Mucosa of stomach (tissue), 1 donor: ENCODE measurements at regions not wholly inside any gene's neighbourhood (a gene's known extent, or its start where the extent isn't known, plus 50 kb on each side); places are given as distances from the start of the nearest gene placed in this dataset.

Experiments used
- H3K27me3 ChIP-seq: one replicate; pipeline ENCODE4 v1.7.0; 2013; ENCODE audit warnings: mild to moderate bottlenecking, low read length; ENCODE audit not compliant: control insufficient read depth, insufficient read depth
- H3K36me3 ChIP-seq: one replicate; pipeline ENCODE4 v1.7.0; 2013; ENCODE audit warnings: low read length; ENCODE audit not compliant: control insufficient read depth, insufficient read depth
- H3K4me1 ChIP-seq: one replicate; pipeline ENCODE4 v1.7.0; 2013; ENCODE audit warnings: mild to moderate bottlenecking, low read length; ENCODE audit not compliant: control insufficient read depth, insufficient read depth
- H3K4me3 ChIP-seq: one replicate; pipeline ENCODE4 v1.7.0; 2013; ENCODE audit warnings: low read length
- H3K9ac ChIP-seq: one replicate; pipeline ENCODE4 v1.7.0; 2013; ENCODE audit warnings: mild to moderate bottlenecking, low read length, moderate library complexity
- H3K9me3 ChIP-seq: one replicate; pipeline ENCODE4 v1.7.0; 2013; ENCODE audit warnings: mild to moderate bottlenecking, low read length, moderate library complexity; ENCODE audit not compliant: control insufficient read depth
- donor health status: Pancreatic carcinoma.

DNA sequence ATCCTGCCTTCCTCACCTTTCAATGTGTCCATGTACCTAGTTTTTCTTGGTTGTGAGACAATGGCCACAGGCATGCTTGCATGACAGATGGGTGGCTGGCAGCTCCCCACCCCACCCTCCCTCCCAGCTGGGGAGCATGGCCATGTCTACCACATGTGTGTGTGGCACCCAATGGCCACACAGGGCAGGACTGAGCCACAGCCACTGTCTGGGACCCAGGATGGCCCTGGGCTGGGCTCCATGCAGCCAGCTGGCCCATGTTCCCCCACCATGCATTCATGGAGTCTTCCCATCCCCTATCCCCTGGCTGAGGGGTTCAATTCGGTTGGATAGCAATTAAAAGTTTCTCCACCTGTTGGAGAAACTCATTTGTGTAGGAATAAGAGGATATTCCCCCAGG, 566.0 kb upstream of the USP15 start:
- Histone ChIP-seq H3K4me3 (no peak overlapping the region), H3K9ac (no peak overlapping the region), H3K36me3 (no peaks in the 10 kb centered on the region), H3K4me1 (no peaks in the 10 kb centered on the region), H3K9me3 (no peaks in the 10 kb centered on the region), H3K27me3 (no peaks in the 10 kb centered on the region)

DNA sequence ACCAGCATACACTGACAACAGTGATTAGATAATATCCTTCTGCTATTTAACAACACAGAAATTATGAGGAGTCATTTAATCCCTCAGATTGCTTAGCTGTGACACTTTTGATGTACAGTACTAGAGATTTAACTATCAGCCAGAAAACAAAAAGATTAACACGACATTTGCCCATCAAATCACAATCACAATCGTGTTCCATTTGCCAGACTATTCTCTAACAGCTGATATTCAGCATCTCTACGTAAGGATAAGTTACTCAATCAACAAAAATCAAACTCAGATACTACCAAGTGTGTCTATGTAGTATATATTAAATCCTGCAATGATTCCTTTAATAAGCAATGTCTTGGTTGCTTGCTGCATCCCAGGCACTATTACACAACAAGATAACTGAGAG, 558.7 kb upstream of the USP15 start:
- no peaks in the 10 kb centered on the region for H3K9me3 ChIP-seq

DNA sequence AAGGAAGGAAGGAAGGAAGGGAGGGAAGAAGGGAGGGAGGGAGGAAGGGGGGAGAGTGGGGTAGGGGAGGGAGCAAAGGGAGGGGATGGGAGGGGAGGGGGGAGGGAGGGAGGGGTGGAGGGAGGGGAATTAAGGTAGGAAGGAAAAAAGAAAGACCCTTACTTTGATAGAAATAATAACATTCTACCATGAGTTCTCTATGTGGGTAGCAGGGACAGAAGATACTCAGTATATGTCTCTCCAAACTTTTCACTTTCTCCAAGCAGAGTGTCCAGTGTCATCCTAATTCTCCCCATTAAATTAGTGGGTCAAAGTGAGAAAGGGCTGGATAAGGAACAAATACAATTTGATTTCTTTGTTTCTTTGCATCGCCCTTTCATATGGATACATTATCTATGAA, 553.4 kb upstream of the USP15 start:
- Histone ChIP-seq H3K4me3 (no peak overlapping the region), H3K36me3 (no peaks in the 10 kb centered on the region), H3K4me1 (no peaks in the 10 kb centered on the region), H3K9ac (no peak overlapping the region), H3K27me3 (no peaks in the 10 kb centered on the region), H3K9me3 (no peaks in the 10 kb centered on the region)

More for the DNA sequence above, 558.7 kb upstream of the USP15 start:
- no peaks in the 10 kb centered on the region for H3K27me3 ChIP-seq
- no peaks in the 10 kb centered on the region for H3K4me1 ChIP-seq
- H3K9ac ChIP-seq: no peak overlapping the region
- no peaks in the 10 kb centered on the region for H3K36me3 ChIP-seq
- no peak overlapping the region for H3K4me3 ChIP-seq

DNA sequence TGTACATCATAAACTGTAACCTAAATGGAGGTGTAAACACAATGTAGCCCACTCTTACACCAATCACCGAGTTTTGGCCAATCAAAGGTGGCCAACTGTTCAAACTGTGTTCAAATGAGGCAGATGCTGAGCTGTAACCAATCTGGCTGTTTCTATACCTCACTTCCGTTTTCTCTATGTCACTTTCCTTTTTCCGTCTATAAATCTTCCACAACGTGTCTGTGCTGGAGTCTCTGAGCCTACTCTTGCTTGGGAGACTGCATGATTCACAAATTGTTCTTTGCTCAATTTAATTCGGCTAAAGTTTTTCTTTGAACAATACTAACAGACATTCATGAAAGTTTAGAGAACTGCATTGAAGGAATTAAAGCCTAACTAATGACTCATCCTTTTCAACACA, 547.1 kb upstream of the USP15 start:
- Histone ChIP-seq H3K4me1 (no peaks in the 10 kb centered on the region), H3K27me3 (no peaks in the 10 kb centered on the region), H3K9ac (no peak overlapping the region), H3K9me3 (no peaks in the 10 kb centered on the region), H3K4me3 (no peak overlapping the region), H3K36me3 (no peaks in the 10 kb centered on the region)

DNA sequence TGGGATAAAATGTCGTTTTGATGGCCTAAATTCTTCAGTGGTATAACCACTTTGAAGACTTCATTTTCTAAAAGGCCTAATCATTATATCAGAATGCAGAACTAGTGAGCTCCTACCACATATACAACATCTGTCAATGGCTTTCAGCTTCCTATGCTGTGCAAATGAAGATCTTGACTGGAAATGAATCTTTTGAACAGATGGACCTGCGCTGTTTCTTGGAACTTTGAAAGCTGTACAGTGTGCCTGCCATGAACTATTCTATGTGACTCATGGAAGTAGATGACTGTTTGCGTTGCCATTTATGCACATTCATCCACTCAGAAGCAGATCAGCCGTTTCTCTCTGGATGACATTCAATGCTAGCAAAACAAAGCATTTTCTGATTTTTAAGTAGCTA, 542.2 kb upstream of the USP15 start:
- no peaks in the 10 kb centered on the region for H3K36me3 ChIP-seq
- no peaks in the 10 kb centered on the region for H3K4me1 ChIP-seq
- no peaks in the 10 kb centered on the region for H3K9me3 ChIP-seq
- H3K4me3 ChIP-seq: no peak overlapping the region
- no peak overlapping the region for H3K9ac ChIP-seq
- no peaks in the 10 kb centered on the region for H3K27me3 ChIP-seq

DNA sequence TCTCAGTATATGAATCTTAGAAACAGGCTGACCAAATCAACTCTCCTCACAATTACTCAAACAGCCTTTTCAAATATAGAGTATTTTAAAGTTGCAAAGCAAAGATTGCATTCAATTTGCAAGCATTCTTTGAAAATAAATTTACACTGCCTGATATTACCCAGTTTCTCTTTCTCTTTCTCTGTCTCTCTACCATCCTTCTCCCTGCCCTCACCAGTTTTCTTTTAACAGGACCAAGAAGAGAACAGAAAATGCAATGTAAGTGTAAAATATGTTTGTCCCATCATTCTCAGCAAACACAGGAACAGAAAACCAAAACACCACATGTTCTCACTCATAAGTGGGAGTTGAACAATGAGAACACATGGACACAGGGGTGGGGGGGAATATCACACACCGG, 520.3 kb upstream of the USP15 start:
- Histone ChIP-seq H3K4me1 (no peaks in the 10 kb centered on the region), H3K4me3 (no peak overlapping the region), H3K36me3 (no peaks in the 10 kb centered on the region), H3K9me3 (no peaks in the 10 kb centered on the region), H3K27me3 (no peaks in the 10 kb centered on the region), H3K9ac (no peak overlapping the region)

DNA sequence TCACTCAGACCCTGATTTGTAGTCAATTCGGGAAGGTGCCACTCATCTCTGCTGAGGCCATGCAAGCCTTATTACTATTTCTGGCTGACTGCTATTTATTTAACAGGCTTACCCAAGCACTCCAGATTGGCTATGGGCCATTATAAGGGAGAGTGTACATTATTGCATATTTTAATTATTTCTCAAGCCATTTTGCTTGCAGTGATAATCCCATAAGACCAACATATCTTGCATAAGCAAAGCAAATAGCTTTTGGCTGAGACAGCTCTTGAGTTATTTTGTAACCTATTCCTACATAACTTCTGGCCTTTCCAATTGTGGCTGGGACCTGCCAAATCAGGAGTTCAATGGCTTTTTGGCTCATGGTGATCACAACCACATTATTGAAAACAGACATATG, 509.6 kb upstream of the USP15 start:
- no peaks in the 10 kb centered on the region for H3K27me3 ChIP-seq
- H3K36me3 ChIP-seq: no peaks in the 10 kb centered on the region
- no peak overlapping the region for H3K4me3 ChIP-seq
- H3K9ac ChIP-seq: no peak overlapping the region
- no peaks in the 10 kb centered on the region for H3K9me3 ChIP-seq
- no peaks in the 10 kb centered on the region for H3K4me1 ChIP-seq

DNA sequence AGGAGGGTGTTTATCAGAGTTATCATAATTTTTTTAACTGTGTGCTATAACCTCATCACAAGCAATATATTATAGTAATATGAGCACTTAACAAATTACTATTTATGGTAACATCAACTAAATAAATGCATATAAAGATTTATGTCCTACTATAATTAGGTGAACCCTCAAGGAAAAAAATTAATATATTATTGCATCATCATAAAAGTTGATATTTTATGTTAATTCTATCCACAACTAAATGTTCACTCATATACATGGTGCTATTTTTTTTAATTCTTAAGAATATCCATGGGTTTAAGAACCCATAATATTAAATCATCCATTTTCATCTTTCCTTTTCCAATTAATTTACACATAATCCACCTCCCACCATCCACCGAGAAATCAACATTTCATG, 506.0 kb upstream of the USP15 start:
- Histone ChIP-seq H3K4me1 (no peaks in the 10 kb centered on the region), H3K36me3 (no peaks in the 10 kb centered on the region), H3K9ac (no peak overlapping the region), H3K4me3 (no peak overlapping the region), H3K27me3 (no peaks in the 10 kb centered on the region), H3K9me3 (no peaks in the 10 kb centered on the region)

DNA sequence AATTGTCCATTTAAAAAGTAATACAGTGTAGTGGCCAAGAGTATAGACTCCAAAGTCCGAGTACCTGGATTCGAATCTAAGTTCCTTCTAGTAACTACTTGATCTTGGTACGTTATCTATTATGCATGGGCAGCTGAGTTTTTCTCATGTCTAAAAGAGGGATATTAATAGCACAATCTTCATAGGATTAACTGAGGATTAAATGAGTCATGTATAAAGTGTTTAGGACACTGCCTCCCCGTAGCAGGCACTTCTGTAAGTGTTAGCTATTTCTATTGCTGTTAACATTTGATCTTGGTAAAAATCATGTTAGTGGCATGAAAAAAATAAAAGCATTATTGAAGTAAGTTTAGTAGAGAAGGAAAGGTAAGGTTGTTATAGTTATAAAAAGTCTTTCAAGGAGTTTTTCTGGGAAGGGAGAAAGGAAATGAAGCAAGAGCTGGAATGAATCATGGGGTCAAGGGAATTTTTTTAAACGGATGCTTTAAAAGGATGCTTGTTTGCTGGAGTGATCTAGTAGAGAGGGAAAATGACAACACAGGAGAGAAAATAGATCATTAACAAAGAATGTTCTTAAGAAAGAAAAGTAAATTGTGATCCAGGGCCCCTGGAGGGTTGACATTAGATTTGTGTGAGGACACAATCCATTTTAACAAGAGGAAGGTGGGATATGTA, 502.2 kb upstream of the USP15 start:
- Histone ChIP-seq H3K36me3 (no peaks in the 10 kb centered on the region), H3K9me3 (no peaks in the 10 kb centered on the region), H3K4me1 (no peaks in the 10 kb centered on the region), H3K27me3 (no peaks in the 10 kb centered on the region), H3K4me3 (no peak overlapping the region), H3K9ac (no peak overlapping the region)

DNA sequence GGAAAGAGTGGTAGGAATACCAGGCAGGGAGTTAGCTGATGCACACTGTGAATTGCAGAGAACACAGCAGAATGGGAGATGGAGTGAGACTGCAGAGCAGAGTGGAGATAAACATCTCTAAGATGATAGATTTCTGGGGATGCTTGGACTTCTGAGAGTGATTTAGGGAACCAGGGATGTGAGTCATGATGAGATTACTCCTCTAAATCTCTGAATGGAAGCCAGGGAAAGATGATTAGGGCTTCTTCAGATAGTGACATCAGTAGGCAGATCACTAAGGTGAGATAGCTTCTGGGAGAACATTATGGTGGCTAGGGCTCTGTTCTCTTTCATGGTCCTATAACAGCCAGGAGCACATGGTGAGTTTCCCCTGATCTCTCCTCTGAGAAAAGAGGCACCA, 501.5 kb upstream of the USP15 start:
- Histone ChIP-seq H3K9ac (no peak overlapping the region), H3K9me3 (no peaks in the 10 kb centered on the region), H3K4me3 (no peak overlapping the region), H3K27me3 (no peaks in the 10 kb centered on the region), H3K4me1 (no peaks in the 10 kb centered on the region), H3K36me3 (no peaks in the 10 kb centered on the region)

DNA sequence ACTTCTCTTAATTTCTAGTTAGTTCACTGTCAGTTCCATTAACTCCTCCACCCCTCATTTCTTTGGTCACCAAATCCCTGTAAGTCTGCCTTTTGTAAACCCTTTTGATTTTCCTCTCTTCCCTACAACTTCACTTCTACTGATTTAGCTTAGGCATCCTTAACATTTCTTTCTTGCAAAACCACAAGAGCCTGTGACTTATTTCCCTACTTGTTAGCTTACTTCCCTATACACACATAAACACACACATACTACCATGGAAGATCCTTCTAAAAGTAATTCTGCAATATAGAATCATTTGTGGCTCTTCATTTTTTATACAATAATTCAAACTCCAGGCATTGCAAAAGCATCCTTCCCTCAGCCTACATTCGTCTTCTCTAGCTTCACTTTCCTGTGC, 494.3 kb upstream of the USP15 start:
- Histone ChIP-seq H3K36me3 (no peaks in the 10 kb centered on the region), H3K9ac (no peak overlapping the region), H3K9me3 (no peaks in the 10 kb centered on the region), H3K4me3 (no peak overlapping the region), H3K4me1 (no peaks in the 10 kb centered on the region), H3K27me3 (no peaks in the 10 kb centered on the region)

DNA sequence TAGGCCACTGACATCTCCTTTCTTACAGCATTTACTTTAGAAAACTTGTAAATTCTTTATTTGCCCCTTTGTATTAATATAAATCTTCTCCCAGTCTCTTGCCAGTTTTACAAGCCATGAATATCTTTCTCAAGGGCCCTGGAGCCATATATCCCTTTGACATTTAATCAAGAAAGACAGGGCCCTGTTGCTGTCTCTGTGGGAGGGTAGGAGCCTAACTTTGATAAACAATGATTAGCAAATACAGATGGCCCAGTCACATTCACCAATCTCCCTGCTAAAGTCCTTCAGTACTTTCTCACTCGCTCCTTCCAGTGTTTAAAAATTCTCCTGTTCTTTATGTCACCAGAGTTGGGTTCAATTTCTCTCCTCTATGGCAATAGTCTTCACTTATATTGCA, 479.8 kb upstream of the USP15 start:
- Histone ChIP-seq H3K4me3 (no peak overlapping the region), H3K27me3 (no peaks in the 10 kb centered on the region), H3K9ac (no peak overlapping the region), H3K4me1 (no peaks in the 10 kb centered on the region), H3K9me3 (no peaks in the 10 kb centered on the region), H3K36me3 (no peaks in the 10 kb centered on the region)

DNA sequence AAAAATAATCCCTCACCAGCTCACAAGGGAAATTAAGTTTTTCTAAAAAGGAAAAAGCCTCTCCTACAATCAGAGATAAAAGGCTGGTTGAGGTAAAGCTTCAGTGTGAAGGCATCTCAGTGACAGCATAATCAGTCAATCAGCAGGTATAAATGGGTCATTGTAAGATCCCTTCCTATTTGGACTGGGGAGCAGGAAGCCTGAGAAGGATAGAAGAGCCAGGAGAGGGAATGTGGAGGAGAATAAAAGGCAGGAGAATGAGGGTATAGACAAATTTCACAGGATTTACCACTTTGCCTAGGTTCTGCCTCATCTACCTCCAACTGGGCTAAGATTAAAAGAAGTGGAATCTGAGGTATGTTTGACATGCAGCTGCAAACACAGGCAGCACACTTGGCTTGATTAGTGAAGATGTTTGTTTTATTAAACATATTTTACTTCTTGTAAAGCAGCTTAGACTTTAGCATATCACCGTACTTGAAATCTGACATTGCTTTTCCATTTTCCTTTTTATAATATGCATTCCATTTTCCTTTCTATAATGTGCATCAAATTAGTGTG, 479.1 kb upstream of the USP15 start:
- Histone ChIP-seq H3K4me3 (no peak overlapping the region), H3K27me3 (no peaks in the 10 kb centered on the region), H3K36me3 (no peaks in the 10 kb centered on the region), H3K9me3 (no peaks in the 10 kb centered on the region), H3K9ac (no peak overlapping the region), H3K4me1 (no peaks in the 10 kb centered on the region)
